ENCODE measurements at regions not wholly inside any gene's neighbourhood (a gene's known extent, or its start where the extent isn't known, plus 50 kb on each side); places are given as distances from the start of the nearest gene placed in this dataset.

GRCh38 chr7:148486937-148487336, 103.6 kb upstream of the C7orf33 start:
- CTCF ChIA-PET, result interaction anchor here (0.7 kb wide), 1 partner anchor 16 kb away, joined by 4 read pairs; no protein-coding TSS in a partner anchor
- no peak for DNase-seq (ENCODE audit: low read depth)
- no peak overlapping the region for H3K4me3 ChIP-seq (ENCODE audit: low read depth, low read length)
- no peaks in the 10 kb centered on the region for H3K27me3 ChIP-seq (ENCODE audit: control insufficient read depth, insufficient read depth, low read length)
- POLR2A ChIA-PET, result no interaction called here
- TF ChIP-seq, protein P1, sequence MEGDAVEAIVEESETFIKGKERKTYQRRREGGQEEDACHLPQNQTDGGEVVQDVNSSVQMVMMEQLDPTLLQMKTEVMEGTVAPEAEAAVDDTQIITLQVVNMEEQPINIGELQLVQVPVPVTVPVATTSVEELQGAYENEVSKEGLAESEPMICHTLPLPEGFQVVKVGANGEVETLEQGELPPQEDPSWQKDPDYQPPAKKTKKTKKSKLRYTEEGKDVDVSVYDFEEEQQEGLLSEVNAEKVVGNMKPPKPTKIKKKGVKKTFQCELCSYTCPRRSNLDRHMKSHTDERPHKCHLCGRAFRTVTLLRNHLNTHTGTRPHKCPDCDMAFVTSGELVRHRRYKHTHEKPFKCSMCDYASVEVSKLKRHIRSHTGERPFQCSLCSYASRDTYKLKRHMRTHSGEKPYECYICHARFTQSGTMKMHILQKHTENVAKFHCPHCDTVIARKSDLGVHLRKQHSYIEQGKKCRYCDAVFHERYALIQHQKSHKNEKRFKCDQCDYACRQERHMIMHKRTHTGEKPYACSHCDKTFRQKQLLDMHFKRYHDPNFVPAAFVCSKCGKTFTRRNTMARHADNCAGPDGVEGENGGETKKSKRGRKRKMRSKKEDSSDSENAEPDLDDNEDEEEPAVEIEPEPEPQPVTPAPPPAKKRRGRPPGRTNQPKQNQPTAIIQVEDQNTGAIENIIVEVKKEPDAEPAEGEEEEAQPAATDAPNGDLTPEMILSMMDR (IDR thresholded peaks at IDR 0.05; ENCODE audit: insufficient read depth, low read depth, low read length), result no peak
- no peaks in the 10 kb centered on the region for H3K36me3 ChIP-seq (ENCODE audit: control insufficient read depth, insufficient read depth, low read length)

DNA sequence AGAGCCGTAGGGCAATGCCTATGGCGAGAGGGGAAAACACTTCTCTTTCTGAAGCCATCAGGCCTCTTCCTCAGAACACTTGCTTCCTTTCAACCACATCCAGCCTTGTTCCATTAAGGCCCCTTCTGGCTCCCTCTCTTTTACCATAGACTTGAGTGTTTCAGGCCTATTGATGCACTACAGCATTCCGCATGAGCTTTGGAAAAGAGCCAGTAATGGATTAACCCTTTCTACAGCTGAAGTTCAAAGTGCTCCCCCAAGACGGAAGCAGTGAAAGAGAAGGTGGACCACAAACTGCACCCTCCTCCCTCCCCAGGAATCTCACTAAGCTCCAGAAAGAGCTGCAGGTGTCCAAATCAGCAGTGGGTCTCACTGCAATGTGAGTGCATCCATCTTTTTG, 102.7 kb upstream of the C7orf33 start:
- no peak for DNase-seq (ENCODE audit: low read depth)
- Histone ChIP-seq H3K4me3 (ENCODE audit: low read depth, low read length) (no peak overlapping the region), H3K27me3 (ENCODE audit: control insufficient read depth, insufficient read depth, low read length) (no peaks in the 10 kb centered on the region), H3K36me3 (ENCODE audit: control insufficient read depth, insufficient read depth, low read length) (no peaks in the 10 kb centered on the region)
- TF ChIP-seq, protein P1 (IDR thresholded peaks at IDR 0.05; ENCODE audit: insufficient read depth, low read depth, low read length), result no peak
- ChIA-PET POLR2A (no interaction called here), CTCF (no interaction called here)

- POLR2A ChIA-PET, result no interaction called here
- Histone ChIP-seq H3K4me3 (ENCODE audit: low read depth, low read length) (no peak overlapping the region), H3K36me3 (ENCODE audit: control insufficient read depth, insufficient read depth, low read length) (no peaks in the 10 kb centered on the region), H3K27me3 (ENCODE audit: control insufficient read depth, insufficient read depth, low read length) (no peaks in the 10 kb centered on the region)
- CTCF ChIA-PET, result no interaction called here
- DNase-seq (ENCODE audit: low read depth), result no peak
- TF ChIP-seq, protein P1 (IDR thresholded peaks at IDR 0.05; ENCODE audit: insufficient read depth, low read depth, low read length), result no peak
Observed at GRCh38 chr7:148489678-148490077, 100.9 kb upstream of the C7orf33 start.

DNA sequence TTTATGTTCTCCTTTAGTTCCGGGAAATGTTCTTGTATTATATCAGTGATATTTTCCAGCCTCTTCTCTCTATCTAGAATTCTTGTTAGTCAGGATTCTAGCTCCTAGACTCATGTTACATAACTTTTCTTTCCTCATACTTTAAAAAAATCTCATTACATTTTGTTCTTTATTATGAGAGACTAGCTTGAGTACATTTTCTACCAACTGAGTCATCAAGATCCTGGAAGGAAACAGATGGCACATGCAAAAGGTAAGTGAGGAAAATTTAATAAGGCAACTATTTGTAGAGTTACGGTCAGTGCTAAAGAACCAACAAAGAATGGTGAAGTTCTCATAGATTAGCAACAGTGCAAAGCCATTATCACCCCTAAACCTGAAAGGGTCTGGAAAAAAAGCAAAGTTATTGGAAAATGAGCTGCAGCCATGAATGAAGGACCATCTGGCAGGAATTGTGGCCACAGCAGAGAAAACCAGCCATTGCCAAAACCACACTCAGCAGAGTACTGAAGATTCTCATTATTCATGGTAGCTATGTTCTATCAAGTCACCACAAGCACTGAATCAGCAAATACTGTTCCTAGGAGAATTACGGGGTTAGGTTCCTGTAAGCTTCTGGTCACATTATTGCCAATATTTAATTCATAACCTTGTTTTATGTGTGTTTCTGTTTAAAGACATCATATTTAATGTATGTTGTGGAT, 98.3 kb upstream of the C7orf33 start:
- Histone ChIP-seq H3K27me3 (ENCODE audit: control insufficient read depth, insufficient read depth, low read length) (no peaks in the 10 kb centered on the region), H3K4me3 (ENCODE audit: low read depth, low read length) (no peak overlapping the region), H3K36me3 (ENCODE audit: control insufficient read depth, insufficient read depth, low read length) (no peaks in the 10 kb centered on the region)
- CTCF ChIA-PET, result no interaction called here
- DNase-seq (ENCODE audit: low read depth), result no peak
- TF ChIP-seq, protein P1 (IDR thresholded peaks at IDR 0.05; ENCODE audit: insufficient read depth, low read depth, low read length), result no peak
- POLR2A ChIA-PET, result no interaction called here

GRCh38 chr7:148495605-148496004, 95.0 kb upstream of the C7orf33 start:
- no peak for DNase-seq (ENCODE audit: low read depth)
- TF ChIP-seq, protein P1 (IDR thresholded peaks at IDR 0.05; ENCODE audit: insufficient read depth, low read depth, low read length), result no peak
- H3K4me3 ChIP-seq (ENCODE audit: low read depth, low read length), result no peak overlapping the region
- ChIA-PET POLR2A (no interaction called here), CTCF (no interaction called here)
- H3K27me3 ChIP-seq (ENCODE audit: control insufficient read depth, insufficient read depth, low read length), result no peaks in the 10 kb centered on the region
- H3K36me3 ChIP-seq (ENCODE audit: control insufficient read depth, insufficient read depth, low read length), result no peaks in the 10 kb centered on the region

All from BJ (cell line).